SJCRH30 (cell line): ENCODE measurements at regions not wholly inside any gene's neighbourhood (a gene's known extent, or its start where the extent isn't known, plus 50 kb on each side); places are given as distances from the start of the nearest gene placed in this dataset.

Source experiments
- DNase-seq, 2 experiments: peaks; one replicate each; pipeline ENCODE4 v3.0.0-alpha.2; 2015 to 2020
- H3K27ac ChIP-seq: fragments of 250-450 bp; sonication (Bioruptor Pico); 2 replicates; pipeline ENCODE4 v1.5.1; 2020; ENCODE audit warnings: mild to moderate bottlenecking, moderate library complexity
- H3K27me3 ChIP-seq: fragments of 250-450 bp; sonication (Bioruptor Pico); 2 replicates; pipeline ENCODE4 v1.5.1; 2020; ENCODE audit warnings: mild to moderate bottlenecking, moderate library complexity
- H3K36me3 ChIP-seq: fragments of 250-450 bp; sonication (Bioruptor Pico); 2 replicates; pipeline ENCODE4 v1.5.1; 2020; ENCODE audit warnings: mild to moderate bottlenecking, moderate library complexity
- H3K4me1 ChIP-seq: fragments of 250-450 bp; sonication (Bioruptor Pico); 2 replicates; pipeline ENCODE4 v1.5.1; 2020; ENCODE audit warnings: mild to moderate bottlenecking, moderate library complexity
- H3K4me3 ChIP-seq: fragments of 250-450 bp; sonication (Bioruptor Pico); 2 replicates; pipeline ENCODE4 v1.5.1; 2020; ENCODE audit warnings: mild to moderate bottlenecking, moderate library complexity
- H3K9me3 ChIP-seq: fragments of 250-450 bp; sonication (Bioruptor Pico); replicated peaks from 2 replicates; pipeline ENCODE4 v1.5.1; 2020; ENCODE audit warnings: mild to moderate bottlenecking, moderate library complexity

DNA sequence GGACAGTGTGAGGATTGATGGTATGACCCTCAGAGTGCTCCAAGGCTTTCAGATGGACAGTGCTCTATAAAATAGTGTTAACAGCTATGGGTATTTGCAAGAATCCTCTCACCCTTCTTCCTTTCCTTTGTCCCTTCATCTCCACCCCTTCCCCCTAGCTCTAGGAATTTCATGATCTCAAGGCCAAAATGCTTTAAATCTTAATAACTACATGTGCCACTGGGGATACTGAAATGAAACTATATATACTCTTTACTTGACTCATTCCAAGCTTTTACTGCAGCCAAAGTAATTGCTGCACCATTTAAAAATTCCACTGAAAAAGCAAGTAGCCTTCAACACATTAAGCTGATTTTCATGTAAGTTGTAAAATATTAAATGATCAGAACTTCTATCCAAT lies 361.6 kb upstream of the SLC30A5 start:
- no peak for DNase-seq

DNA sequence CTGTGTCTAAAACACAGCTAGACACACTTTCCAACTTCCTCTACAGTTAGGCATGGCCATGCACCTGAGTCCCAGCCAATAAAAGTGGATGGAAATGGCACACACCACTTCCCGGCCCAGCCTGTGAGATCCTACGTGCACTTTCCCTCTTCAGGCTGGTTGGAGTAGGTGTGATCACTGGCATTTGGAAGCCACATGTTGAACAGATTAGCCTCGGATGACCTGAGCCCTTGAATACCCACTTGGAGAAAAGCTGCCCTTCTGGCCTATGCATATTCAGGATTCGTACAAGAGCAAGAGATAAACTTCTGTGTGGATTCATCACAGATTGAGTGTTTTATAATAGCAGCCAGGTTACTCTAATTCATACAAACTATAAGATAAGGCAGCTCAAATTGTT lies 359.0 kb upstream of the SLC30A5 start:
- Histone ChIP-seq H3K4me3 (no peak overlapping the region), H3K36me3 (no peaks in the 10 kb centered on the region), H3K4me1 (peaks cover 30% of the 10 kb centered on the region), H3K27me3 (no peaks in the 10 kb centered on the region), H3K9me3 (no peaks in the 10 kb centered on the region), H3K27ac (no peak overlapping the region)
- DNase-seq, result no peak

More for the DNA sequence above, 361.6 kb upstream of the SLC30A5 start:
- Histone ChIP-seq H3K9me3 (no peaks in the 10 kb centered on the region), H3K36me3 (no peaks in the 10 kb centered on the region), H3K27ac (peak overlapping the region; percentile 83; the same call in 1 of the 2 replicates), H3K4me3 (no peak overlapping the region), H3K4me1 (peaks cover 24% of the 10 kb centered on the region), H3K27me3 (no peaks in the 10 kb centered on the region)

DNA sequence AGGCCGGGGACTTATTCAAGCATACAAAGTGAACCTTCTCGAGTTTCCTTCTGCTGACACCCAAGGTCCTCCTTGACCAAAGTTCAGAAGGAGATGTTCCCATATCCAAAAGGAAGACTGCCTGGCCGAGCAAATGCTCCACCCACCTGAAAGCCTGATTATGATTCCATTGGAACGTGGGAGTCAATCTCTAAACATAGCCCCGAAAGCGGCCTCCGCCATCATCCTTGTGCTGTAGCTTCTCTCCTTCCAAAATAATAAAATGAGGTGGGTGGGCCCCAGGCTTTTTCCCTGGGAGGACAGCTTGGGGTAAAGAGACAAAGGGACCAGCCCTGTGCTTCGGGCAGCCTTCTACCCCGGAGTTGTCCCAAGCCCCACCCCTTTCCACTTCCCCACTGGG lies 355.6 kb upstream of the SLC30A5 start:
- no peaks in the 10 kb centered on the region for H3K27me3 ChIP-seq

DNA sequence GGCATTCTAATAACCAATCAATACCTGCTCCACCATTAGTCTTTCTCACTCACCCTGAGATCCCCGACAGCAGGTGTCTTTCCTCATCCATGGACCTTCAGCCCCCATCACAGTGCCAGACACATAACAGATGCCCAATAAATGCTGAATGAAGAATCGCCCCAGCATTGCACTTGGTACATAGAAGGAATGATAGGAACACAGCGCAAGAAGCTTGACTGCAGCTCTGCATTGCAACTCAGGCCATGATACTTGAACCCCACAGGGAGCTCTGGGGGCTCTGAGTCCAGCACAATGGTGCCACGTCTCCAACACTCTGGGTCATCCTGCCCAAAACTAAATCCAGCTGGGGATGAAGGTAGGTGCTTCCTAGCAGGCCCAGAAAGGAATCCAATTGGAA lies 355.0 kb upstream of the SLC30A5 start:
- Histone ChIP-seq H3K27ac (no peak overlapping the region), H3K36me3 (no peaks in the 10 kb centered on the region), H3K4me1 (peaks cover 16% of the 10 kb centered on the region), H3K4me3 (no peak overlapping the region), H3K9me3 (no peaks in the 10 kb centered on the region), H3K27me3 (no peaks in the 10 kb centered on the region)
- no peak for DNase-seq

More for the DNA sequence above, 355.6 kb upstream of the SLC30A5 start:
- DNase-seq, result no peak
- Histone ChIP-seq H3K36me3 (no peaks in the 10 kb centered on the region), H3K9me3 (no peaks in the 10 kb centered on the region), H3K27ac (no peak overlapping the region), H3K4me3 (no peak overlapping the region), H3K4me1 (peaks cover 16% of the 10 kb centered on the region)

DNA sequence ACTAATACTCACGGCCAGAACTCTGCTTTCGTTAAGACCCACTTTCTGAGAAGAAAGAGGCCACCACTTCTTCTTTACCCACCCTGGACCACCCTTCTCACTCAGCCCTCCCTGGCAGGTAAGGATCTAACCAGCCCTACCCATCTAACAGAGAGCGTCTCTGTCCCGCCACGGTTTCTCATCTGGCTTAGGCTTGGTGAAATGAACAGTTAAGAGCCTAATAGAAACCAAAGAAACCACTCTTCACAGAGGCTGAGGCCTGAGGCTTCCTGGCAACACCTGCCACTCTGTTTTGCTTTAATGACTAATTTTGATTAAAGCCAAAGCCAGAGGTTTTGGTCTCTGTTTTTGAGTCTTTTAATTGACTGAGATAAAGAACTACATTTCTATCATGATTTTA lies 354.1 kb upstream of the SLC30A5 start:
- H3K4me3 ChIP-seq, result no peak overlapping the region
- peaks cover 16% of the 10 kb centered on the region for H3K4me1 ChIP-seq
- no peaks in the 10 kb centered on the region for H3K36me3 ChIP-seq
- no peak overlapping the region for H3K27ac ChIP-seq
- H3K27me3 ChIP-seq, result no peaks in the 10 kb centered on the region
- DNase-seq, result peak in 1 of 2 experiments; percentile 37
- H3K9me3 ChIP-seq, result no peaks in the 10 kb centered on the region

DNA sequence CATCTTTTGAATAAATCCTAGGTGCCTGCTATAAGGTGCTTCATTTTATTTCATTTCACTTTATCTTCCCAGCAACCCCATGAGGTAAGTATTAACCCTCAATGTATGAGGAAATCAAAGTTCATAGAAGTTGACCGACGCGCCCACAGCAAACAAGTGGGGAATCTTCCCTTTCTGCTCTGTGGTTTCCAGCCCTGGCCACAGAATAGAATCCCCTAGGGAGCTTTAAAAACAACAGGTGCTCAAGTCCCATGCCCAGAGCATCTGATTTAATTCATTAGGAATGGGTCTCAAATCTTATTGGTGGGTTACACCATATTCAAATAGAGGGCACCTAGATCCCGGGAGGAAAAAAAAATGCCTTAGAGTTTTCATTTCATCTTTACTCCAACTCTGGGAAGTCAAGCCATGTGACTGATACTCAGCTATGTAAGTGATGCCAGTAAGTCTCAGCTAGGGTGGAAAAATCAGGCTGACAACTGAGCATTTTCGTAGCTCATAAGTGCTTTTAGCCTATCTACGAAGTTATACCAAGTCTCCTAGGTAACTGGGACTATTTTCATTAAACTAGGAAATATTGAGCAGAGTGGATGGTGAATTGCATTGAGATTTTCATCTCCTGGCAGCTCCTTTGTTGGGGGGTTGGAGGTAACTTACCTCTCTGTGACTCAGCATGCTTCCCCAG lies 353.4 kb upstream of the SLC30A5 start:
- no peak overlapping the region; the same call in 1 of the 2 replicates for H3K27ac ChIP-seq

DNA sequence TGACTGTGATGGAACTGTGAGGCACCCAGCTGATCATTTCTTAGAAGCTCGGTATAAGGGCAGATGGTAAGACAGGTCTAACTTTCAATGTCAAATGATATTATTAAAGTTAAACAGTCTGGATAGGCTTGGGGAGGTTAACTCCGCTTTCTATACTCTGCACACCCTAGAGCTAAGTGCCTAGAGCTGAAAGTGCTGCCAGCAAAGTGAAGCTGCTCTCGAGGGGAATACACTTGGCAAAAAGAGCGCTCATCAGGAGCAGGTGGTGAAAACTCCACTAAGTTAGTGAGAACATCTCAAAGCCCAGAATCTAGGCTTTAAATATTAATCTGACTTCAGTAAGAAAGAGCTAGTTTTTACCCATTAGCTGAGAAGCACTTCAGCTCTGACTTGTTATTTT lies 349.6 kb upstream of the SLC30A5 start:
- no peaks in the 10 kb centered on the region for H3K27me3 ChIP-seq
- H3K4me1 ChIP-seq, result peaks cover 16% of the 10 kb centered on the region
- H3K9me3 ChIP-seq, result no peaks in the 10 kb centered on the region
- no peaks in the 10 kb centered on the region for H3K36me3 ChIP-seq
- no peak overlapping the region for H3K4me3 ChIP-seq
- no peak for DNase-seq
- H3K27ac ChIP-seq, result no peak overlapping the region

More for the DNA sequence above, 353.4 kb upstream of the SLC30A5 start:
- no peaks in the 10 kb centered on the region for H3K9me3 ChIP-seq
- DNase-seq, result peak; percentile 78 to 95
- H3K4me3 ChIP-seq, result no peak overlapping the region
- H3K4me1 ChIP-seq, result peaks cover 16% of the 10 kb centered on the region
- H3K27me3 ChIP-seq, result no peaks in the 10 kb centered on the region
- no peaks in the 10 kb centered on the region for H3K36me3 ChIP-seq

DNA sequence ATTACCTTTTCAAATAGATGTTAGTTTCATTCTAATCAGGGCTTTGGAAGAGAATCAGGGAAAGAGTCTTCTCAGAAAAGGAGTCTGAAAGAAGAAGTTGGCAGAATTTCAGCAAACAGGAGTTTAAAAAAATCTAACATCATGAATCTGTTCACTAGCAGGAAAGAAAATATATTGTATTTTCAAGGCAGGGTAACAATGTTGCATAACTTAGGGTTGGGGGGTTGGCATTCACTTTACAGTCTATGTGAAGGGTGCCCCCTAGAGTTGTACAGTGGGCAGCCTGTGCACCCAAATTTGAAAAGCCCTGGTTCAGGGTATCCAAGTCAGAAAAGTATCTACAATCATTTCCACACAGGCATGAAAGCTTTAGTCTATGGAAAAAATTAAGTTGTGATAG lies 348.4 kb upstream of the SLC30A5 start:
- Histone ChIP-seq H3K4me3 (no peak overlapping the region), H3K27ac (no peak overlapping the region), H3K4me1 (peaks cover 11% of the 10 kb centered on the region), H3K9me3 (no peaks in the 10 kb centered on the region), H3K27me3 (no peaks in the 10 kb centered on the region), H3K36me3 (no peaks in the 10 kb centered on the region)
- DNase-seq, result peak in 1 of 2 experiments; percentile 37

DNA sequence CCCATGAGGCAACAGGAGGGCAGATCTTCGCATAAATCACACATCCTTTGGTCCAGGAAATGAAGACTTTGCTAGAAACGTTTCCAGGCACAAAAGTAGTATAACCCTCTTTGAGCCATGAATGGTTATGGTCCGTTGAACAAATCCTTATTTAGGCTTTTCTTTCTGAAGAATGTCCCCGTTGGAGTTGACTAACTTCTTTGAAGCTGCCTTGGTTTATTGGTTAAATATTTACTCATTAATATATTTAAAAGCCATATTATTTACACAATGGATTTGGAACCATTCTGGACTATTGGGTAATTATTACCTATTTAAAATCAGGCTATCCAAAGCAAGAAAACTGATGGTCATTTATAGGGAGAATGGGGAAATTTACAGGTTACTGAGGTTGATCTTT lies 347.6 kb upstream of the SLC30A5 start:
- H3K4me3 ChIP-seq, result no peak overlapping the region
- no peak for DNase-seq
- H3K4me1 ChIP-seq, result peaks cover 5% of the 10 kb centered on the region
- no peaks in the 10 kb centered on the region for H3K36me3 ChIP-seq
- H3K27ac ChIP-seq, result no peak overlapping the region
- no peaks in the 10 kb centered on the region for H3K9me3 ChIP-seq
- no peaks in the 10 kb centered on the region for H3K27me3 ChIP-seq

DNA sequence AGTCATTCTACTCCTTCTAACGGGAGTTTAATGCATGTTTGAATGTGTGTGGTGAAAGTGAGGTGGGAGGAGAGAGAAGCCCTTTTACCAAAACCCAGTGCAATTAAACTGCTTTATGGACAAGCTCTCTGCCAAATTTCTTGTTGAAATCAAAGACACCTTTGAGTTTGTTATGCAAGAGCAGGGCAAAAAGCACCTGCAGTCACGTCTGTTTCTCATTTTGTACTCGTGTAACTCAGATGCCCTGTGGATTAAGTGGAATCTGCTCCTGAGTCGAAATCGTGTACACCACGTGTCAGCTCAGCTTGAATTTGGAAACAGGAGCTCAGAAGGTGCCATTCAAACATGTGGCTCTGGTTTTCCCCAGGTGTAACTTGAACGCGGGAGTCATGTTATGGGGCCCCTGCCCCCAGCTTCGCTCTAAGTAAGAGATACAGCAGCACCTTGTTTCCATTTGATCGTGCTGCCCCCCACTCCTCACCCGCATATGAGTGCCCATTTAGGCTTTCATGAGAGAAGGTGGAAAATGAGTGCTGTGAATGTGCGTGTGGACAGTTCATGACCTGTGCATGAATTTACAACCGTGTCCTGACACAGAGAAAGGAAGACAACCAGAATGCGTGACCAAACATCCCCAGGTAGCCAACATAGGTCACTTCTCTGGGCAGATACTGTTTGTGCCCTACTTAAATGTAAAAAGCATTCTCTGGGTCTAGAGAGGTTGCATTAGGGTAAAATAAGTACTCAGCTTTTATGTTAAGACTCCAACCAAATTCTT lies 347.0 kb upstream of the SLC30A5 start:
- no peaks in the 10 kb centered on the region for H3K36me3 ChIP-seq
- H3K27ac ChIP-seq, result no peak overlapping the region
- H3K4me3 ChIP-seq, result no peak overlapping the region
- peaks cover 5% of the 10 kb centered on the region; the same call in 1 of the 2 replicates for H3K4me1 ChIP-seq
- no peaks in the 10 kb centered on the region for H3K9me3 ChIP-seq
- DNase-seq, result no peak
- H3K27me3 ChIP-seq, result no peaks in the 10 kb centered on the region

DNA sequence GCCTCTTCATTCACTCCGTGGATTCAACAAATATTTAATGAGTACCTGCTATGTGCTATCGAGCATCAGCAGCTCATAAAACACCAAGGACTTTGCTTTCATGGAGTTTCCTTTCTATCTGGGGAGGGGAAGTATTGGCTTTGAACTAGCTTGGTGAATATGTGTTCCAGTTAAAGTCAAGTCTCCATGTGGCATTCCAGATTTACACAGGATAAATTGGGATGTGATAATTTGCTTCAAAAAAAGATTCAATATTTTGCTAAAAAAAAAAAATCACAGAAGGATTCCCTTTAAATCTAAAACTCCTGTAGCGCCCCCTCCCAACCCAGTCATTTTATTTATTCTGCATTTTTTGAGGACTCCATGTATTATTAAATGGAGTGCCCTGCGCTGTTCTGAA lies 346.3 kb upstream of the SLC30A5 start:
- Histone ChIP-seq H3K27ac (no peak overlapping the region), H3K9me3 (no peaks in the 10 kb centered on the region), H3K36me3 (no peaks in the 10 kb centered on the region), H3K4me1 (peaks cover 5% of the 10 kb centered on the region; the same call in 1 of the 2 replicates), H3K4me3 (no peak overlapping the region), H3K27me3 (no peaks in the 10 kb centered on the region)
- DNase-seq, result no peak

DNA sequence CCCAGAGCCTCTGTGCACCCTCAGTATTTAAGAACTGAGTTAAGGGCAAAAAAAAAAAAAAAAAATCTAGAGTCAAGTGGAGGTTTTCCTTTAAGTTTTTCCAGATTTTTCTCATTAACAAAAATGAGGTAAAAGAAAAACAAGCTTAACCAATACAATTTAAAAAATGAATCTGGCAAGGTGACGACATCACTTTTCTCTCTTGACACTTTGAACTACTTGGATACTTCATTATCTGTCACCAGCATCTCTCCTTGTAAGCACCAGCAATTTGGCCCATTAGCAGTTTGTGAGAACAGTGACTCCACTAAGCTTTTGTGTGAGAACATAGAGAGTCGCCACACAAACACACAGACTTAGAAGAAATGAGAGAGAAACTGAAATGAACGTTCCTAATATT lies 345.7 kb upstream of the SLC30A5 start:
- no peaks in the 10 kb centered on the region for H3K27me3 ChIP-seq

DNA sequence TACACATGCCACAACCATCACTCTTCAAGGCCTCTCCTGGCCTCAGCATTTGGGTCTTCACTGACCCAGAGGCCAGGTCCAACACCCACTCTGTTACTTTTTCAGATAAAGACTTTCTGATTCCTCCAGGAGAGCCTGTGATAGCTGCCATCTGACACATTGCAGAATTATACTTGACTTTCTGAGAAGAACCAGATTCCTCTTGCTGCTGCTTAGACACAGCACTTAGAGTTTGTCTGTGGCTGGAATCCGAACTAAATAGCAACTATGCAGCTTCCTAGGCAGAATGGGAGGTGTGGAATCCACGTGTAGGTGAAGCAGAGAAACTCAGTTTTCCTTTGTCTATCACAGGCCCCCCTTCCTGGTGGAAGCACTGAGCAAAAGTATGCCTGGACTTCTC lies 344.7 kb upstream of the SLC30A5 start:
- DNase-seq, result no peak
- no peak overlapping the region for H3K27ac ChIP-seq
- H3K4me3 ChIP-seq, result no peak overlapping the region
- H3K27me3 ChIP-seq, result no peaks in the 10 kb centered on the region
- H3K9me3 ChIP-seq, result no peaks in the 10 kb centered on the region
- no peaks in the 10 kb centered on the region for H3K36me3 ChIP-seq
- peaks cover 5% of the 10 kb centered on the region; the same call in 1 of the 2 replicates for H3K4me1 ChIP-seq

More for the DNA sequence above, 345.7 kb upstream of the SLC30A5 start:
- Histone ChIP-seq H3K36me3 (no peaks in the 10 kb centered on the region), H3K4me1 (peaks cover 5% of the 10 kb centered on the region; the same call in 1 of the 2 replicates), H3K4me3 (no peak overlapping the region), H3K27ac (no peak overlapping the region), H3K9me3 (no peaks in the 10 kb centered on the region)
- no peak for DNase-seq

DNA sequence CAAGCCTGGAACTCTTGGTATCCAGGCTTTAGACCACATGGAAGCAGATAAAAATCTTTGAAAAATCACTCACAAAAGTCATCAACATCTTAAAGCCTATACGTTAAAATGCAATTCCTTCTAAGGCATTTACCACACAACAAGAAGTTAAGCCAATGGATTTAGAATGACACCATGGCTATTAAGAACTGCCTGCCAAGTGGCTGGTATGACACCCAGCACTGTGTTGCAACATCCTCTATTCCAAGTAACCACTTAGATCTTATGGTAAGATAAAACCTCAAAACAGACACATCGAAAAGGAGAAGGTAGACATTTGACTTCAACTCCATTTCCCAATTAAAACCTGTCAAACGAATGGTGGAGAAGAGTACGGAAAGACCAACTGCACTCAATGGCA lies 344.2 kb upstream of the SLC30A5 start:
- Histone ChIP-seq H3K36me3 (no peaks in the 10 kb centered on the region), H3K4me3 (no peak overlapping the region), H3K27me3 (no peaks in the 10 kb centered on the region), H3K4me1 (peaks cover 5% of the 10 kb centered on the region; the same call in 1 of the 2 replicates), H3K9me3 (no peaks in the 10 kb centered on the region), H3K27ac (no peak overlapping the region)
- DNase-seq, result no peak

DNA sequence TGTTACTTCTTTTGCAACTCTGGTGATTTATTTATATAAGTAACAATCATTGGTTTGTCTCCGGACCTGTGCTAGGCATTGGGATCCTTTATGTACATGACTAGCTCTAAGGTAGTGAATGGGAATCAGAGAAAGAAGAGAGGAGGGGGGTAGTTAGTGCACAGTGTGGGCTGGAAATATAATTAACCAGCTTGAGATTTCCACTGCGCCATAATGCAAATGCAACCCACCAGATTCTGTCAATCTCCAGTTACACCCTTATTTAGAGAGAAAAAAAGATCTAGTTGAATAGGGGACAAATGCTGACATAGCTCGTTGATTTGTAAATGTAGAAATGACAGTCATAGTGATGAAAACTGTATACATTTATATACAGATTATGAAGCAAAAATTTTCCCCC lies 342.2 kb upstream of the SLC30A5 start:
- peaks cover 5% of the 10 kb centered on the region; the same call in 1 of the 2 replicates for H3K4me1 ChIP-seq
- no peaks in the 10 kb centered on the region for H3K36me3 ChIP-seq
- no peak for DNase-seq
- H3K27me3 ChIP-seq, result no peaks in the 10 kb centered on the region
- H3K4me3 ChIP-seq, result no peak overlapping the region
- no peaks in the 10 kb centered on the region for H3K9me3 ChIP-seq
- H3K27ac ChIP-seq, result no peak overlapping the region
